AG09319 (cell line): ENCODE measurements at regions not wholly inside any gene's neighbourhood (a gene's known extent, or its start where the extent isn't known, plus 50 kb on each side); places are given as distances from the start of the nearest gene placed in this dataset.

Source experiments
- DNase-seq: peaks from one replicate; pipeline ENCODE4 v3.0.0-alpha.2; 2010; ENCODE audit warnings: low read depth; ENCODE audit errors: extremely low read depth
- CTCF ChIP-seq: IDR thresholded peaks from 2 replicates; pipeline ENCODE4 v1.5.1; 2011; ENCODE audit warnings: low read depth, mild to moderate bottlenecking, inconsistent platforms, low read length, moderate library complexity

- TF ChIP-seq CTCF, result no peak
- DNase-seq, result no peak
These were observed 119.3 kb upstream of the ADAMTS5 start for GRCh38 chr21:27086186-27086585.

GRCh38 chr21:27085387-27085786, 118.5 kb upstream of the ADAMTS5 start:
- DNase-seq, result no peak
- no peak for TF ChIP-seq CTCF

GRCh38 chr21:27083144-27083543, 116.3 kb upstream of the ADAMTS5 start:
- no peak for TF ChIP-seq CTCF
- no peak for DNase-seq

GRCh38 chr21:27082431-27083010, 115.6 kb upstream of the ADAMTS5 start:
- no peak for TF ChIP-seq CTCF
- no peak for DNase-seq

GRCh38 chr21:27079636-27080240, 112.8 kb upstream of the ADAMTS5 start:
- DNase-seq, result no peak
- TF ChIP-seq CTCF, result no peak

- TF ChIP-seq CTCF, result no peak
- no peak for DNase-seq
These were observed 112.0 kb upstream of the ADAMTS5 start for GRCh38 chr21:27078915-27079314.

GRCh38 chr21:27077501-27077900, 110.6 kb upstream of the ADAMTS5 start:
- TF ChIP-seq CTCF, result no peak

More at GRCh38 chr21:27077501-27077900, 110.6 kb upstream of the ADAMTS5 start:
- no peak for DNase-seq
